ENCODE measurements at regions not wholly inside any gene's neighbourhood (a gene's known extent, or its start where the extent isn't known, plus 50 kb on each side); places are given as distances from the start of the nearest gene placed in this dataset.

DNA sequence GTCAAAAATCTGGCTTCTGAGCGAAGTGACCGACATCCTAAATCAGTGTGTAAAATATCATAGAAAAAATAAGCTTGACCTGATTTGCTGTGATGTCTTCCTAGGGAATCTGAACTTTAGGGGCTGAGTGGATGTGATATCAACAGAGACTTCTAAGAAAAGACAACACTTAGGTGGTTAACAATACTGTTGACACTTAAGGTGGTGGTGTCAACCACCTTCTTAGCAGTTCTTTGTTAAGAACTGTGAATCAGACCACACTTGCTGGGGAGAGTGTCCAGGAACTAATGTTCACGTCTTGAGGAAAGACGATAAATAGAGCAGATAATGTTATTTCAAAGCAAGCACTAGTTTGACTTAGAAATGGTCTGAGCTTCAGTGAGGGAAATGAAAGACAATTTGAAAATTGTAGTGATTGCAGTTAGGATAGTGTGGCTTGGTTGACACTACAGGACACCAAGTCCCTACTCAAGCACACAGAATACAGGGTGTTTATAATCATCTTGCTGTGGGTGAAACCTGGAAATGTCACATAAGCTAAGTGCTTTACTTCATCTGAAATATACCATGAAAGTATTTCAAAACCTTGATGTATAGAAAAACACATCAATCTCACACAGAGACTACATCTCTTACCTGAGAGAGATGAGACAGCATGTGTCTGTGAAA lies 1936.5 kb downstream of the PCDH9 start:
- intact Hi-C loops (cut with DNase I), result no loop called here
- no peak for DNase-seq (ENCODE audit: extremely low spot score)
- no peaks in the 10 kb centered on the region for H3K27me3 ChIP-seq
- 84% methylated on average over 4 of the region's 4 CpGs for WGBS
- TF ChIP-seq POLR2A (IDR thresholded peaks at IDR 0.05; ENCODE audit: low read depth) (no peak), POLR2AphosphoS5 (IDR thresholded peaks at IDR 0.05) (no peak), EP300 (IDR thresholded peaks at IDR 0.05) (no peak)
- TF ChIP-seq, protein P1, sequence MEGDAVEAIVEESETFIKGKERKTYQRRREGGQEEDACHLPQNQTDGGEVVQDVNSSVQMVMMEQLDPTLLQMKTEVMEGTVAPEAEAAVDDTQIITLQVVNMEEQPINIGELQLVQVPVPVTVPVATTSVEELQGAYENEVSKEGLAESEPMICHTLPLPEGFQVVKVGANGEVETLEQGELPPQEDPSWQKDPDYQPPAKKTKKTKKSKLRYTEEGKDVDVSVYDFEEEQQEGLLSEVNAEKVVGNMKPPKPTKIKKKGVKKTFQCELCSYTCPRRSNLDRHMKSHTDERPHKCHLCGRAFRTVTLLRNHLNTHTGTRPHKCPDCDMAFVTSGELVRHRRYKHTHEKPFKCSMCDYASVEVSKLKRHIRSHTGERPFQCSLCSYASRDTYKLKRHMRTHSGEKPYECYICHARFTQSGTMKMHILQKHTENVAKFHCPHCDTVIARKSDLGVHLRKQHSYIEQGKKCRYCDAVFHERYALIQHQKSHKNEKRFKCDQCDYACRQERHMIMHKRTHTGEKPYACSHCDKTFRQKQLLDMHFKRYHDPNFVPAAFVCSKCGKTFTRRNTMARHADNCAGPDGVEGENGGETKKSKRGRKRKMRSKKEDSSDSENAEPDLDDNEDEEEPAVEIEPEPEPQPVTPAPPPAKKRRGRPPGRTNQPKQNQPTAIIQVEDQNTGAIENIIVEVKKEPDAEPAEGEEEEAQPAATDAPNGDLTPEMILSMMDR (IDR thresholded peaks at IDR 0.05), result no peak
- no peak overlapping the region for H3K4me3 ChIP-seq
- H3K9me3 ChIP-seq, result no peaks in the 10 kb centered on the region
- no peaks in the 10 kb centered on the region for H3K36me3 ChIP-seq
- H3K27ac ChIP-seq (replicated peaks in 1 of 4), result no peak overlapping the region
- no peaks in the 10 kb centered on the region for H3K4me1 ChIP-seq

GRCh38 chr13:65292488-65292901 lies 1937.6 kb downstream of the PCDH9 start:
- H3K36me3 ChIP-seq, result no peaks in the 10 kb centered on the region
- no peak overlapping the region for H3K27ac ChIP-seq (replicated peaks in 1 of 4)
- no peak overlapping the region for H3K4me3 ChIP-seq
- DNase-seq (ENCODE audit: extremely low spot score), result no peak
- intact Hi-C loops (cut with DNase I), result no loop called here
- no peaks in the 10 kb centered on the region for H3K4me1 ChIP-seq
- no peaks in the 10 kb centered on the region for H3K9me3 ChIP-seq
- TF ChIP-seq POLR2A (IDR thresholded peaks at IDR 0.05; ENCODE audit: low read depth), result no peak
- TF ChIP-seq EP300 (IDR thresholded peaks at IDR 0.05), result no peak
- TF ChIP-seq POLR2AphosphoS5 (IDR thresholded peaks at IDR 0.05), result no peak
- TF ChIP-seq, protein P1 (IDR thresholded peaks at IDR 0.05), result no peak
- WGBS, result 47% methylated on average over 2 of the region's 2 CpGs
- H3K27me3 ChIP-seq, result no peaks in the 10 kb centered on the region

- DNase-seq (ENCODE audit: extremely low spot score), result no peak
- no peaks in the 10 kb centered on the region for H3K27me3 ChIP-seq
- H3K27ac ChIP-seq (replicated peaks in 1 of 4), result no peak overlapping the region
- 84% methylated on average over 1 of the region's 1 CpG for WGBS
- TF ChIP-seq, protein P1 (IDR thresholded peaks at IDR 0.05), result no peak
- TF ChIP-seq EP300 (IDR thresholded peaks at IDR 0.05) (no peak), POLR2AphosphoS5 (IDR thresholded peaks at IDR 0.05) (no peak), POLR2A (IDR thresholded peaks at IDR 0.05; ENCODE audit: low read depth) (no peak)
- no peaks in the 10 kb centered on the region for H3K36me3 ChIP-seq
- no peaks in the 10 kb centered on the region for H3K4me1 ChIP-seq
- H3K4me3 ChIP-seq, result no peak overlapping the region
- intact Hi-C loops (cut with DNase I), result no loop called here
- no peaks in the 10 kb centered on the region for H3K9me3 ChIP-seq
Observed at GRCh38 chr13:65287405-65287804, 1942.7 kb downstream of the PCDH9 start.

- Histone ChIP-seq H3K4me3 (no peak overlapping the region), H3K27me3 (no peaks in the 10 kb centered on the region), H3K9me3 (peaks cover 0 to 16% (median 8%) of the 10 kb centered on the region in 4 donors), H3K27ac (replicated peaks in 1 of 4) (no peak overlapping the region), H3K36me3 (no peaks in the 10 kb centered on the region), H3K4me1 (no peaks in the 10 kb centered on the region)
- no peak for DNase-seq (ENCODE audit: extremely low spot score)
- TF ChIP-seq, protein P1 (IDR thresholded peaks at IDR 0.05), result no peak
- TF ChIP-seq POLR2AphosphoS5 (IDR thresholded peaks at IDR 0.05) (no peak), EP300 (IDR thresholded peaks at IDR 0.05) (no peak), POLR2A (IDR thresholded peaks at IDR 0.05; ENCODE audit: low read depth) (no peak)
- intact Hi-C loops (cut with DNase I), result no loop called here
- 79% methylated on average over 5 of the region's 5 CpGs for WGBS
Observed at GRCh38 chr13:65275838-65276630, 1954.1 kb downstream of the PCDH9 start.

Data from esophagus muscularis mucosa (tissue), 4 donors.